ENCODE measurements at regions not wholly inside any gene's neighbourhood (a gene's known extent, or its start where the extent isn't known, plus 50 kb on each side); places are given as distances from the start of the nearest gene placed in this dataset.

GRCh38 chr18:53710080-53710479, 514.4 kb downstream of the MBD2 start:
- Histone ChIP-seq H3K27ac (ENCODE audit: low read depth, low read length) (no peak overlapping the region), H3K14ac (ENCODE audit: low read length) (no peak overlapping the region), H4K91ac (ENCODE audit: low read depth, low read length) (no peak overlapping the region), H3K79me2 (ENCODE audit: control insufficient read depth, insufficient read depth, low read length, poor library complexity) (no peaks in the 10 kb centered on the region), H2AFZ (ENCODE audit: insufficient read depth, low read length, poor library complexity) (no peak overlapping the region), H3K4me2 (ENCODE audit: low read length) (no peak overlapping the region), H4K12ac (ENCODE audit: low read depth, low read length) (no peak overlapping the region), H3K18ac (ENCODE audit: low read length) (no peak overlapping the region), H3K23ac (ENCODE audit: low read length) (no peak overlapping the region), H2AK5ac (ENCODE audit: low read length) (no peak overlapping the region), H4K8ac (ENCODE audit: low read depth, low read length) (no peak overlapping the region), H2BK12ac (ENCODE audit: low read length) (no peak overlapping the region), H3K9ac (ENCODE audit: low read length) (no peak overlapping the region), H2BK120ac (ENCODE audit: insufficient read depth, low read length, poor library complexity) (no peak overlapping the region), H3K4me3 (ENCODE audit: low read depth, low read length) (no peak overlapping the region), H3K4ac (ENCODE audit: low read depth, low read length) (no peak overlapping the region), H3K36me3 (ENCODE audit: control insufficient read depth in 1 of 2, insufficient read depth in 2 of 2, low read length in 2 of 2) (no peaks in the 10 kb centered on the region), H3K79me1 (ENCODE audit: low read length) (no peaks in the 10 kb centered on the region), H3K4me1 (ENCODE audit: control insufficient read depth in 1 of 2, insufficient read depth in 2 of 2, low read length in 2 of 2) (no peaks in the 10 kb centered on the region), H3K27me3 (ENCODE audit: insufficient read depth, low read length) (no peaks in the 10 kb centered on the region), H2BK5ac (ENCODE audit: low read depth, low read length, poor library complexity) (no peak overlapping the region), H3K9me3 (ENCODE audit: insufficient read depth, low read depth, low read length) (no peaks in the 10 kb centered on the region)
- no CpG with 5 or more reads among the region's 2 CpGs for WGBS (ENCODE audit: extremely low coverage, insufficient coverage, insufficient read length)
- no peak for DNase-seq

DNA sequence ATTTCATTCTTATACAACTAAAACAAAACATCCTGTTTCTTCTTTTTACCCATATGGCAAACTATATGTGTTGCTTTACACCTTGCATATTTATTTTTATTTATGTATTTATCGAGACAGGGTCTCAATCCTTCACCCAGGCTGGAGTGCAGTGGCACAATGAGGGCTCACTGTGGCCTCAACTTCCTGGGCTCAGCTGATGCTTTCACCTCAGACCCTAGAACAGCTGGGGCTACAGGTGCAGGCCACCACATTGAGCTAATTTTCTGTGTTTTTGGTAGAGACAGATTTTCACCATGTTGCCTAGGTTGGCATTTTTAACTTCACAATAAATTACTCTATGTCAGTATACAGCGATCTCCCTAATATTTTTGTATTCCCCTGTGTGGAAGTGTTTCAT, 522.0 kb downstream of the MBD2 start:
- H3K79me1 ChIP-seq (ENCODE audit: low read length): no peaks in the 10 kb centered on the region
- no peaks in the 10 kb centered on the region for H3K27me3 ChIP-seq (ENCODE audit: insufficient read depth, low read length)
- H4K91ac ChIP-seq (ENCODE audit: low read depth, low read length): no peak overlapping the region

DNA sequence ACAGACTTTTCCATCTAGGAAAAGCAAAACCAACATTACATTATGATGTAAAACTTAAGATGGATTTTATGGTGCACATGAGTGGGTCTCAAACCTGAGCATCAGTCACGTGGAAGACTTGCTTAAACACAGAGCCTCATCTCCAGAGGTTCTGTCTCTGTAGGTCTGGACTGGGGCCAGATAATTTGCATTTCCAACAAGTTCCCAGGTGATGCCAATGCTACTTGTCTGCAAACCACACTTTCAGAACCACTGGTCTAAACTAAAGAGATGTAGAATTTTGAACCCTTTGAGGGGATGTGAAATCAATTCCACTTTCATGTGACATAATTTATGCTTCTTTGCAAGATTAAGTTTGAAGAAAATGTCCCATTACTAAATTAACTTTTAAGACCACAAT, 522.8 kb downstream of the MBD2 start:
- Histone ChIP-seq H3K23ac (ENCODE audit: low read length) (no peak overlapping the region), H2AFZ (ENCODE audit: insufficient read depth, low read length, poor library complexity) (no peak overlapping the region)

More for the DNA sequence above, 522.0 kb downstream of the MBD2 start:
- no peak overlapping the region for H3K18ac ChIP-seq (ENCODE audit: low read length)
- DNase-seq: no peak
- H3K23ac ChIP-seq (ENCODE audit: low read length): no peak overlapping the region
- no peaks in the 10 kb centered on the region for H3K4me1 ChIP-seq (ENCODE audit: control insufficient read depth in 1 of 2, insufficient read depth in 2 of 2, low read length in 2 of 2)
- no peaks in the 10 kb centered on the region for H3K36me3 ChIP-seq (ENCODE audit: control insufficient read depth in 1 of 2, insufficient read depth in 2 of 2, low read length in 2 of 2)
- no peaks in the 10 kb centered on the region for H3K9me3 ChIP-seq (ENCODE audit: insufficient read depth, low read depth, low read length)
- no peak overlapping the region for H2BK5ac ChIP-seq (ENCODE audit: low read depth, low read length, poor library complexity)
- no peak overlapping the region for H2BK120ac ChIP-seq (ENCODE audit: insufficient read depth, low read length, poor library complexity)
- no peak overlapping the region for H3K27ac ChIP-seq (ENCODE audit: low read depth, low read length)
- WGBS (ENCODE audit: extremely low coverage, insufficient coverage, insufficient read length): no CpG with 5 or more reads among the region's 2 CpGs
- H3K4ac ChIP-seq (ENCODE audit: low read depth, low read length): no peak overlapping the region
- H3K14ac ChIP-seq (ENCODE audit: low read length): no peak overlapping the region
- H4K8ac ChIP-seq (ENCODE audit: low read depth, low read length): no peak overlapping the region
- no peak overlapping the region for H4K12ac ChIP-seq (ENCODE audit: low read depth, low read length)
- no peak overlapping the region for H3K9ac ChIP-seq (ENCODE audit: low read length)
- no peak overlapping the region for H2AFZ ChIP-seq (ENCODE audit: insufficient read depth, low read length, poor library complexity)
- H2BK12ac ChIP-seq (ENCODE audit: low read length): no peak overlapping the region
- H3K4me3 ChIP-seq (ENCODE audit: low read depth, low read length): no peak overlapping the region
- H2AK5ac ChIP-seq (ENCODE audit: low read length): no peak overlapping the region
- no peak overlapping the region for H3K4me2 ChIP-seq (ENCODE audit: low read length)
- H3K79me2 ChIP-seq (ENCODE audit: control insufficient read depth, insufficient read depth, low read length, poor library complexity): no peaks in the 10 kb centered on the region

GRCh38 chr18:53698907-53699306, 525.6 kb downstream of the MBD2 start:
- Histone ChIP-seq H3K27ac (ENCODE audit: low read depth, low read length) (no peak overlapping the region), H4K12ac (ENCODE audit: low read depth, low read length) (no peak overlapping the region), H3K23ac (ENCODE audit: low read length) (no peak overlapping the region), H2AFZ (ENCODE audit: insufficient read depth, low read length, poor library complexity) (no peak overlapping the region), H3K14ac (ENCODE audit: low read length) (no peak overlapping the region), H2BK120ac (ENCODE audit: insufficient read depth, low read length, poor library complexity) (no peak overlapping the region), H3K9ac (ENCODE audit: low read length) (no peak overlapping the region), H3K4me3 (ENCODE audit: low read depth, low read length) (no peak overlapping the region), H2AK5ac (ENCODE audit: low read length) (no peak overlapping the region), H2BK5ac (ENCODE audit: low read depth, low read length, poor library complexity) (no peak overlapping the region), H3K4me1 (ENCODE audit: control insufficient read depth in 1 of 2, insufficient read depth in 2 of 2, low read length in 2 of 2) (no peaks in the 10 kb centered on the region), H3K4me2 (ENCODE audit: low read length) (no peak overlapping the region), H4K8ac (ENCODE audit: low read depth, low read length) (no peak overlapping the region), H3K9me3 (ENCODE audit: insufficient read depth, low read depth, low read length) (no peaks in the 10 kb centered on the region), H3K79me1 (ENCODE audit: low read length) (no peaks in the 10 kb centered on the region), H2BK12ac (ENCODE audit: low read length) (no peak overlapping the region), H3K18ac (ENCODE audit: low read length) (no peak overlapping the region), H3K27me3 (ENCODE audit: insufficient read depth, low read length) (no peaks in the 10 kb centered on the region), H3K36me3 (ENCODE audit: control insufficient read depth in 1 of 2, insufficient read depth in 2 of 2, low read length in 2 of 2) (no peaks in the 10 kb centered on the region), H3K79me2 (ENCODE audit: control insufficient read depth, insufficient read depth, low read length, poor library complexity) (no peaks in the 10 kb centered on the region), H4K91ac (ENCODE audit: low read depth, low read length) (no peak overlapping the region), H3K4ac (ENCODE audit: low read depth, low read length) (no peak overlapping the region)
- no CpG with 5 or more reads among the region's 2 CpGs for WGBS (ENCODE audit: extremely low coverage, insufficient coverage, insufficient read length)
- peak in 1 of 2 donors; percentile 53 for DNase-seq

More for the DNA sequence above, 522.8 kb downstream of the MBD2 start:
- no peaks in the 10 kb centered on the region for H3K27me3 ChIP-seq (ENCODE audit: insufficient read depth, low read length)
- no peak overlapping the region for H3K27ac ChIP-seq (ENCODE audit: low read depth, low read length)
- no peak overlapping the region for H2BK12ac ChIP-seq (ENCODE audit: low read length)
- no peak overlapping the region for H3K4ac ChIP-seq (ENCODE audit: low read depth, low read length)
- WGBS (ENCODE audit: extremely low coverage, insufficient coverage, insufficient read length): no CpG with 5 or more reads among the region's 1 CpG
- no peak overlapping the region for H3K9ac ChIP-seq (ENCODE audit: low read length)
- H3K9me3 ChIP-seq (ENCODE audit: insufficient read depth, low read depth, low read length): no peaks in the 10 kb centered on the region
- no peaks in the 10 kb centered on the region for H3K36me3 ChIP-seq (ENCODE audit: control insufficient read depth in 1 of 2, insufficient read depth in 2 of 2, low read length in 2 of 2)
- H3K14ac ChIP-seq (ENCODE audit: low read length): no peak overlapping the region
- no peaks in the 10 kb centered on the region for H3K4me1 ChIP-seq (ENCODE audit: control insufficient read depth in 1 of 2, insufficient read depth in 2 of 2, low read length in 2 of 2)
- H3K4me2 ChIP-seq (ENCODE audit: low read length): no peak overlapping the region
- H4K8ac ChIP-seq (ENCODE audit: low read depth, low read length): no peak overlapping the region
- H3K79me1 ChIP-seq (ENCODE audit: low read length): no peaks in the 10 kb centered on the region
- H2BK120ac ChIP-seq (ENCODE audit: insufficient read depth, low read length, poor library complexity): no peak overlapping the region
- H3K18ac ChIP-seq (ENCODE audit: low read length): no peak overlapping the region
- H3K79me2 ChIP-seq (ENCODE audit: control insufficient read depth, insufficient read depth, low read length, poor library complexity): no peaks in the 10 kb centered on the region
- no peak overlapping the region for H2AK5ac ChIP-seq (ENCODE audit: low read length)
- no peak overlapping the region for H4K91ac ChIP-seq (ENCODE audit: low read depth, low read length)
- no peak overlapping the region for H2BK5ac ChIP-seq (ENCODE audit: low read depth, low read length, poor library complexity)
- no peak for DNase-seq
- no peak overlapping the region for H3K4me3 ChIP-seq (ENCODE audit: low read depth, low read length)
- no peak overlapping the region for H4K12ac ChIP-seq (ENCODE audit: low read depth, low read length)
